ENCODE measurements at regions not wholly inside any gene's neighbourhood (a gene's known extent, or its start where the extent isn't known, plus 50 kb on each side); places are given as distances from the start of the nearest gene placed in this dataset.
"Not testable (repeated sequence)": the region's sequence is repeated elsewhere in the genome, so short reads cannot be mapped to it uniquely, and the experiment has no call there.

- DNase-seq: no peak
Measured at GRCh38 chr4:187883836-187884475, 111.6 kb upstream of the ZFP42 start.

- DNase-seq: no peak
Measured at GRCh38 chr4:187887906-187888305, 107.7 kb upstream of the ZFP42 start.

DNA sequence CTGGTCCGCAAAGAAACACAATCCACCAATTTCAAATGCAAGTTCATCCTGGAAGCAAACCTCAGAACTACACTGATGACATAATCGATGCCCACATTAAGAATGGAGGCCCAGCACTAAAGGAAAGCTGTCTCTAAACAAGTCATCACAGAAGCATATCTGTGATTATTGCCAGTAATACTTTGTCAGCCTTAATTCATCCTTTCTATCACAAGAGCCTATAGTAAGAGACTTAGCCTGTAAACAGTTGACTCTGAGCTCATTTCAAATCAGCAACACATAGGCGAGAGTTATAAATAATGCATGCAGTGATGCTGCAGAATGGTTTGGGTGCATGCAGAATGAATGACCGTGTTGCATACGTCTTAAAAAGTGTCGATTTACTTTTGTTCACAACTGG is 105.9 kb upstream of the ZFP42 start:
- DNase-seq: no peak

DNA sequence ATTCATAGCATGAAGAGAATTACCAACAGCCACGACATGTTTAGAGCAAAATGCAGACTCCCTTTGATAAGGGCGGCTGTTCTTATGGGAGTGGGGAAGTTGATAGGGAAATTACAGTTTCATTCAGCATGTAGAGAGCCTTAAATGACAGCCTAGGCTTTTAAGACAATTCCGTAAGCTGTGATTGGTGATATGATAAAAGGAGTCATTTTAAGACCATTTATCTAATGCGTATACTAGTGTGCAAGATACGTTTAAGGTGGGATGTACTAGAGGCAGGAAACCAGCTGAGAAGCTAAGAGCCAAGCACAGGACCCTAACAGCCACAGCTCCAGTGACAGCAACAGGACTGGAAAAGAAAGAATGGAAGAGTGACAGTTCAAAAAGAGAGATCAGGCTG is 102.2 kb upstream of the ZFP42 start:
- no peak for DNase-seq

DNA sequence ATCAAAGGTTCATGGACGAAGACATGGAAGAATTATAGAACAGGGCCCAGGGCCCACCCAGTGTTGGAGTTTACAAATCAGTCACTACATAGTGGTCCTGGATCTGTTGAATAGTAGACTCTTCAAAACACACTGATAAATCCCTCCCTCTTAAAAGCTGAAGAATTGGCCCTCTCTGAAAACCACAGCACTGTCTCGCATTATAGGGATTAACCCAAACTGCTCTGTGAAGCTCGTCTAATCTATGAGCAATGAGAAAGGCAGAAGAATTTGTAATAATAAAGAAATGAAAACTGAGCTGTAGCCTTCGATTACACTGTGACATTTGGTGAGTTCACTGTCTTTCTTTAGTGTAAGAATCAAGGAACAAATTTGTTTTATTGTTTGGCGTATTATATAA is 92.5 kb upstream of the ZFP42 start:
- no peak for DNase-seq

DNA sequence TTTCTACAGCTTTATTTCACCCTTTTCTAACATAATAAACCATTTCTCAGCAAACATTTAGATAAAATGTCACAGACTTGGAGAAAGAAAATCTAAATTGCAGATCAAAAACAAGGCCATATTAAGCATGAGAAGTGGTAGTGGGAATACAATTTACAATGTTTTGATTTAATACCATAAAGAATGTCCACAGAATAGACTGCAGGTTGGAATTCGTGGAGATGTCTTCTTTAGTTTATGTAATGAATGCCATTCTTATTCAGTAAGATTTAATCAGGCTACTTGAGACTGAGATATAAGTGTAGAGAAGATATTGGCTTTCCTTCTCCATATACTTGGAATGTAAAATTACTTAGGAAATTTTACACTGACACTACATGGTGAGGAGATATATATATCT is 91.9 kb upstream of the ZFP42 start:
- no peak for DNase-seq

DNA sequence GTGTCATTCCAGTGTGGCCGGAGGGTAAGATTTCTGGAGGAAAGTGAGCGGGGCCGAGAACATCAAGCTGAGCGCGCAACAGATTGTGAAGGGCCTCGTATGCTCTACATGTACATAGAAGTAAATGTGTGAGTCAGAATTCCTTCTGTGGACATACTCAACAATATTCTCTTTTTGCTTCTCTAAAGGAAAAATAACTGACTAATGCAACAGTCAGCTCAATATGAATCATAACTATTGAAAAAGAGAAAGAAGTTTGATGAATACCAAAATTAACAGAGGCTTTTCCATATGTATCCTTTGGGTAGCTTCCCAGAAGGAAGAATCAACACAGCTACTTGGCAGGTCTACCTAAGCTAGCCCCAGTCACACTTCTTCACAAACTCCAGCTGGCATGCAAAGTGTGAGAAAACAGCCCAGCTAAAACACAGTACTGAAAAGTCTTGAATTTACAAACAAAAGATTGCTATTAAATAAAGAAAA is 87.5 kb upstream of the ZFP42 start:
- no peak for DNase-seq

- no peak for DNase-seq
Measured at GRCh38 chr4:187908731-187909130, 86.8 kb upstream of the ZFP42 start.

- no peak for DNase-seq
Measured at GRCh38 chr4:187910741-187911140, 84.8 kb upstream of the ZFP42 start.

DNA sequence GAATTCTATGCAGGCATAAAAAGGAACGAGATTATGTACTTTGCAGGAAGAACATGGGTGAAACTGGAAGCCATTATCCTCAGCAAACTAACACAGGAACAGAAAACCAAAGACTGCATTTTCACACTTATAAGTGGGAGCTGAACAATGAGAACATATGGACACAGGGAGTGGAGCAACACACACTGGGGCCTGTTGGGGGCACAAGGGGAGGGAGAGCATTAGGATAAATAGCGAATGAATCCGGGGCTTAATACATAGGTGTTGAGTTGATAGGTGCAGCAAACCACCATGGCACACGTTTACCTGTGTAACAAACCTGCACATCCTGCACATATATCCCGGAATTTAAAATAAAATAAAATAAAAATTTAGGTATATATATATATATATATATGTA is 80.2 kb upstream of the ZFP42 start:
- not testable (repeated sequence) for DNase-seq

- no peak for DNase-seq
Measured at GRCh38 chr4:187919966-187920365, 75.6 kb upstream of the ZFP42 start.

DNA sequence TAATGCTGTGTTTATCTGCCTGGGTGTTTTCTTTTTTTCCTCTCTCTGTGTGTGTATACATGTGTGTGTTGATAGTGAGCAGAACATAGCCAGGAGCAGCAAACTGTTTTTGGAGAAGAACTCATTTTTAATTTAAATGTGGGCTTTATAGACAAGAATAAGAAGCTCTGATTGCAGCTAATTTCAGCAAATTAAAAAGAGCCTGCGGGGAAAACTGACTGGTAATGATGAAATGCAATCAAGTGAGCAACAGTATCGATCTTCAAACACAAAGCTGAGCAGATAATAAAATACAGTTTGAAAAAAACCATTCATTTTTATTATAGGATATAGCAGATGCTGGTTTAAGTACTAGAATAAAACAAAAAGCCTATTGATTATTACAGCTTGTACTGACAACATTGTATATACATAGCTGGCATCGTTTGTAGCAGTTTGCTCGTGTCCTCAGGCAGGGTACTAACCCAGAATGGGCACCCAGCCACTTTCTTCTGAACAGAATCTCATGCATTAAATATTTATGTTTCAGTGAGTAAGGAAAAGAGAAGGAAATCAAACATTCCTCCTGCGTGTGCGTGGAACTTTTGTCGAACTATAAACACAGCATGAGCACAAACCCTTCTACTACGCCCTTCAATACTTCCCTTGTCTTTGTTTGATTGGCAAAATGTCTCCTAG is 73.5 kb upstream of the ZFP42 start:
- DNase-seq: no peak

DNA sequence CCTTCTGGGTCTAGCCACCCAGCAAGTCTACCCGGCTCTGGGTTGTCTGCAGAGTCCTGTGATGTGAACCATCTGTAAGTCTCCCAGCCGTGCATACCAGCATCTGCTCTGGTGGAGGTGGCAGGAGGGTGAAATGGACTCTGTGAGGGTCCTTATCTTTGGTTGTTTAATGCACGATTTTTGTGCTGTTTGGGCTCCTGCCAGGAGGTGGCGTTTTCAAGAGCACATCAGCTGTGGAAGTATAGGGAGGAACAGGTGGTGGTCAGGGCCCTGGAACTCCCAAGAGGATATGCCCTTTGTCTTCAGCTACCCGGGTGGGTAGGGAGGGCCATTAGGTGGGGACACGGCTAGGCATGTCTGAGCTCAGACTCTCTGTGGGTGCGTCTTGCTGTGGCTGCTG is 66.5 kb upstream of the ZFP42 start:
- DNase-seq: no peak

DNA sequence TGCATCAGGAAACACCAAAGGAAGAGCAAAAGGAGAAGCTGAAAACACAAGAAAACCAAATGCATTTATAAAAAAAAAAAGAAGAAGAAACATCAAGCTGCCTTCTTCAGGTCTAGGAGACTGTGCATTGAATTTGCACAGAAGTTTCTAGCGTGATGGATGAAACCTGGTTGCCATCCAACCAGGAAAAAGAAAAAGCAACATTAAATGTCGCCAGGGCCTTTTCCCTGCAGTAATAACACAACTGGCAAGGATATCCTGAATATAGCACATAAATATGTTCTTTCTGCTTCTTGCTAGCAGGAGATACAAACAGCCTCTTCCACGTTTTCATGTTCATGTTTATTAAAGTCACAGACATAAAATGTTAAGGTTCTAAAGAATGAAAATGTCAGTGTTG is 60.8 kb upstream of the ZFP42 start:
- no peak for DNase-seq

DNA sequence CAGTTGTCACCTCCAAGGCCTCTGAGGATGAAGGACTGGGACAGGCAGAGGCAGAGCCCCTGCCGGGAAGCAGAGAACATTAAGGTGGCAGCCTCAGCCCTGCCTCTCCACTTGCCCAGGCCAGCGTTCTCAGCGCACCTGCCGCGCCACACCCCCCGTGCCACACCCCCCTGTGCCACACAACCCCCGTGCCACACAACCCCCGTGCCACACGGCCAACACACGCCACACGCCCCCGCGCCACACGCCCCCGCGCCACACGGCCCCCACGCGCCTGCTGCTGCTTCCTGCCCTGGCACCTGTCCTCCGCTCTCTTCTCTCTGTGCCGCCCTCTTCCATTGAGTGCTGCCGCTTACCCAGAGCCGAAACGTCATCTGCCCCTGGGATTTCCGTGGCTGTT is 58.0 kb upstream of the ZFP42 start:
- no peak for DNase-seq

DNA sequence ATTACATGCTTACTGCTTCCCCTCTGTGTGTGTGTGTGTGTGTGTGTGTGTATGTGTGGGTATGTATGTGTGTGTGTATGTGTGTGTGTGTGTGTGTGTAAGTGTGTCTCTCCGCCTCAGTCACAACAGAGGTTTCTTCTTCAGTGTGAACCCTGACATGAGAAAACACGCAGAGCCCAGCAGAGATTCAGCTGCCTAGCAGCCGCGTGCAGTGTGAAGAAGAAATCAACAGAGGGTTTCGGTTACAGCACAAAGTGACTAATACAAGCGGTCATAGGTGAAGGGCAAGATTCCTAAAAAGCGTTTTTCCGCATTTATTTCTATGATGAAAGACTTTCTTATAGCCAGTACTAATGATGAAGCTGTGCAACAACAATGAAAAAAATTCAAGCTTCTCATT is 55.3 kb upstream of the ZFP42 start:
- DNase-seq: no peak

- DNase-seq: no peak
Measured at GRCh38 chr4:187942968-187943367, 52.6 kb upstream of the ZFP42 start.

DNA sequence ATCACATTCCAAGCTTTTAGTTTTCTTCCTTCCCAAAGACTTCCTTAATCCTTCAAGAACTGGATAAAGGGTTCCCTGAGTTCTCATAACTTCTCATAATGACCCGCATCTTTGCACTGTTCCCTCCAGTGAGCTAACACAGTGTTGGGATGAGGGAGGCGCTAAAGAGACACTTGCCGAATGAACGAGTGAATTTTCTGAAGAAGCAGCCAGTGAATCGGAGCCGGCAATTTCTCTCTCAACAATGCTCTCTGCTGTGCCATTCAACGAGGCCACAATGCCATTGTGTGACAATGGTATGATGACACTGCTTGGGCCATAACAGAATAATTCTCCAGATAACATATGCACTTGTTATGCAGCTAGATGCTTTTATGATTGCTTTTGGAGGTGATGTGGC is 51.4 kb upstream of the ZFP42 start:
- DNase-seq: no peak

Measured in NCI-H1417 treated with DMSO at 0.1 percent for 48 hours (cell line).